Kidney capillary endothelial cell (primary cell): ENCODE measurements at regions not wholly inside any gene's neighbourhood (a gene's known extent, or its start where the extent isn't known, plus 50 kb on each side); places are given as distances from the start of the nearest gene placed in this dataset.
"Not testable (repeated sequence)": the region's sequence is repeated elsewhere in the genome, so short reads cannot be mapped to it uniquely, and the experiment has no call there.

Experiments used
- DNase-seq: peaks from one replicate; pipeline ENCODE4 v3.0.0-alpha.2; 2018; ENCODE audit warnings: low spot score

DNA sequence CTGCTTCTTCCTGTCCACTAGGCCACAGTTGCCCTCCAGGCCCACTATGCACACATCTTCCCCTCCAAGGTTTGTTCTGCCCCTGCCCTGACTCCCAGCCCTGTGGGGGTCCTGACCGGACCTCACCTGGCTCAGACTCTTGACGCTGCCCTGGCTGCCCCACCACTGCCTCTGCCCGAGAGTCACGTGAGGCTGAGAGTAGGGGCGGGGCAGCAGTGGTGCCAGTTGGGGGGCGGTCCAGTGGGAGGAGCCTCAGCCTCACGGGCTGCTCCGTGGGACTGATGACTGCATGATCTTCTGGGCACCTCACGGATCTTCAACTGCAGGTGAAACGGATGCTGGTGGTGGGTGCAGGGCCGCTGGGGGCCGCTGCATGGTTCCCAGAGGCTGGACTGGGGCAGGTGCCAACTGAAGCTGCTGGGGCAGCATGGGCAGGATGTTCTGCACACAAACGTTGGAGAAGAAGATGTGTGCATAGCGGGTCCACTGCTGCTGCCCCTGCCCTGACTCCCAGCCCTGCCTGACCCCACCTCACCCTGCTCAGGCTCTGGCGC is 77.6 kb downstream of the HHIPL2 start:
- DNase-seq, result not testable (repeated sequence)

DNA sequence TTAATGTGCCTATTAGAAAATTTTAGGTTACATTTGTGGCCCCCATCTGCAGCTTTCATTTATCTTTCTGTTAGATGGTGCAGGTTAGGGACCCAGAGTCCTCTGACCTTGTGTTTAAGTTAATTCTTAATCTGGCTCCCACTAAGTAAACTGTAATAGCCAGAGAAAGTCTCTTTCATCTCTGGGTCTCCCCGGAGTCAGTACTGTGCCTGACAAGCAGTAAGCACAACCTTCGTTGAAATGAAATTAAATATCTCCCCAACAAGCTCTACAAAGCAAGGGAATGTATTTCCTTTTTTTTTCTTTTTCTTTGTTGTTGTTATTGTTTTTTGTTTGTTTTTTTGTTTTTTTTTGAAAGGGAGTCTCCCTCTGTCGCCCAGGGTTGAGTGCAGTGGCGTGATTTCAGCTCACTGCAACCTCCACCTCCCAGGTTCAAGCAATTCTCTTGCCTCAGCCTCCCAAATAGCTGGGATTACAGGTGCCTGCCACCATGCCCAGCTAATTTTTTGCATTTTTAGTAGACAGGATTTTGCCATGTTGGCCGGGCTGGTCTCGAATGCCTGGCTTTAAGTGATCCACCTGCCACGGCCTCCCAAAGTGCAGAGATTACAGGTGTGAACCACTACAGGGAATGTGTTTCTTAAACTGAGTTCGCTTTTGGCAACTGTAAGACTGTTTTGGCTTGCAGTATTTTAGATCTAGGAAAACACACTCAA is 81.6 kb downstream of the HHIPL2 start:
- no peak for DNase-seq

DNA sequence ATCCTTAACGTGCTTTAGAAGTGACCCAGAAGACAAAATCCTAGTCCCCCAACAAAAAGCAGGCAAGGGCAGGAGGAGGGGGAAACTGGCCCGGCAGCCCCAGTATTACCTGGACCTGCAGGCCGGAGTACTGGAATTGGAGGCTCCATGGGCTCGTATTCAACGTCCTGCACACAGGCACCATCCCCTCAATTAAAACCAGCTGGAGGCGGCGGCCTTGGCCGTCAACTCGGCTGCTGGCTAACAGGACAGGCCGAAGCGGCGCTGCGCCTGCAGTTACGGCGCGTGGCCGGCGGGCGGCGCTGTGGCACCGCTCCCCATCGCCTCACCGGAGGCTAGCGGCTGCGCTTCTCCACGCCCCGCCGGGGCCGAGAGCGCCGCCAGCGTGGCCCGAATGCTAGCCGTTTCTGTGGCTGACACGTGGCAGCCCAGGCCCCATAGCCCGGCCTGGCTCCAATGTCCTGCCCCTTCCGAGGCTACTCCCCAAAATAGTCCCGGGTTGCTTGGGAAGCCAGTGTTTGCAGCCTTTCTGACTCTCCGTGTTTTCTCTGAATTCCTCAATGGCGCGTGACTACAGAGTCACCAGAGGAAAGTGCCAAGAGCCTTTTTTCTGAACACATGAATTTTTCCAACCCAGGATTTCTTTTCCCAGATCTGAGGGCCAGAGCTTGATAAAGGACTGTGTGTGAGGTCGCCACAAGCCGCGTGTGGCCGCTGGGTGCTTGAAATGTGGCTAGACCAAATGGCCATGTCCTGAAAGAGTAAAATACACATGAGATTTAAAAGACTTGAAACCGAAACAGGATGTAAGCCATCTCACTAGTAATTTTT is 82.5 kb downstream of the HHIPL2 start:
- DNase-seq, result peak; percentile 90

DNA sequence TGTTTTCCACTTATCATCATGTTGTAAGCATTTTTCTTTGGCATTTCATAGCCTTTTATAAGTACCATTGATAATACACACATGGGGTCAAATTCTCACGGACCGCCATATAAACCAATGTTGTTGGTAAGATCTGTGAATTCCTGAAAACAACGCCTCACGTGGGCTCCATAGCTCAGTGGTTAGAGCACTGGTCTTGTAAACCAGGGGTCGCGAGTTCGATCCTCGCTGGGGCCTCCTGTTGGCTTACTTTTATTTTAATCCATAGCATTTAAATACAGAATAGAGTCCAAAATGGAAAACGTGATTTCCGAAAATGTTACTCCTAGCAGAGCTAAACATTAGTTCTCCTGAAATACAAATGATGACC is 83.1 kb downstream of the HHIPL2 start:
- DNase-seq, result peak; percentile 76

DNA sequence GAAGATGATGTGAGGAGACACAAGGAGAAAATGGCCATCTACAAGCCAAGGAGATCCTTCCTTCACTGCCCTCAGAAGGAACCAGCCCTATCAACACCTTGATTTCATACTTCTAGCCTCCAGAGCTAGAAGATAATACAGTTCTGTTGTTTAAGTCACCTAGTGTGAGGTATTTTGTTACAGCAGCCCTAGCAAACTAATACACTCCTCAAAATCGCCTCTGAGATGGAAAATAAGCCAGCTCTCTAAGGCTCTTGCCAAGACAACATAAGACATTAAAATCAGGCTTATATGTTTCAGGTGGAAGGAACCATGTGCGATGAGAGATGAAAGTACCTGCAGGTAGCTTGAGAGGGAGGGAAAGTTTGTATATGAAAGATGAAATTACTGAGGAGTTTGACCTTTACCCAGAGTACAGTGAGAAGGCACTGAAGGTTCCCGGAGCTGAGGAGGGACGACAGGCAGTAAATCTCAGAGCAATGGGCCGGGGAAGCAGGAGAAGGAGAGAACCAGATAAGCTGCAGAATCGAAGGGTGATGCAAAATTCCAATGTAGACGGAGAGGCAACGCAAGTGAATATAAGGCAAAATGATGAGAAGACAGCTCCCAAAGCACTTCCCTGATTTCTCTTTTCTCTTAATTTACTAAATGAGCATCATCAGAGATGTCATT is 84.7 kb downstream of the HHIPL2 start:
- DNase-seq, result no peak

DNA sequence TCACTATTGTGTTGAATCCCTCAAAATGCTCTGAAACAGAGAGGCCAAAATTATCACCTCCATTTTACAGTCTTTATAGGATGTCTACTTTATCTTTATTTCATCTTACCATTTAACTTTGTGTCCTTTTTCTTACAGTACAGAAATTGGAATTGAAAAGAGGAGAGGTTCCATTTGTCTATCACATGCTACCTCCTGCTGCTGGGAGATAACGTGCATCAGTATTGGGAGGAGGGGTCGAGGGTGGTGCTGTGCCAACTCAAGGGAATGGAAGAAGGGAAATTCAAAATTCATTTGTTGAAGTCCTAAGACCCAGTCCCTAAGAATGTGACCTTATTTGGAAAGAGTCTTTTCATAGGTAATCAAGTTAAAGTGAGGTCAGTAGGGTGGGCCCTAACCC is 85.3 kb downstream of the HHIPL2 start:
- no peak for DNase-seq

DNA sequence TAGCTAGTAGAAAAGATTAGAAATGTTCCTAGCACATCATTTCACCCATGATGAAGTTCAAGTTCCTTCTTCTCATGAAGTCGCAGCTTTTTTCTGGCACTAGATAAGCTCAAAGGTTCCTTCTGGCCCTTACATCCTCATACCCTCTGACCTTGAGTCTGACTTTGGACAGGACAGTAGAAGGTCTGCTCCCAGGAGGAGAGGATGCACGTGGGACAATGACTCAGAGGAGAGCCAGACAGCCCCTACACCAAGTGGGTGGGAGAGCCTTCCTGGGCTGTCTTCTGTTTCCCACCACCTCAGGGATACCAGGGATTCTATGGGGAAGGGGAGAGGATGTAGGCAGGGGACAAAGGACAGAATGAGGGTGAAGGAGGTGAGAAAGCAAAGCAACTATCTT is 86.0 kb downstream of the HHIPL2 start:
- no peak for DNase-seq

DNA sequence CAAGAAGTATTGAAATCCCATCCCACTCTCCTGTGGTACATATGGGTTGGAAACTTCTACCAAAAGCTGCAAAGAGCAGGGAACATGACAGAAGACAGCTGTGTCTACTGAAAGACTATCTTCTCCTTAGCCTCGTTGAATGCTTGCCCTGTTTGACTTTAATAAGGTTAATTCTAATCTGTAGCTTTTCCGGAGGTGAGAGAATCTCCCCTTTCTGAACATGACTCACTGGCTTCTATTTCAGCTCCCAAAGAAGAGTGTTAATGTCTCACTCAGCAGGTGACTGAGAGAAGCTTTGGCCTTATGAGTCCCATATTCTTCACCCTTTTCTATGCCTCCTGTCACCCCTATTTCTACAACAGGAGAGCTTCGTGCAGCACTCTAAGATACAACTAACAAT is 88.3 kb downstream of the HHIPL2 start:
- DNase-seq, result no peak

DNA sequence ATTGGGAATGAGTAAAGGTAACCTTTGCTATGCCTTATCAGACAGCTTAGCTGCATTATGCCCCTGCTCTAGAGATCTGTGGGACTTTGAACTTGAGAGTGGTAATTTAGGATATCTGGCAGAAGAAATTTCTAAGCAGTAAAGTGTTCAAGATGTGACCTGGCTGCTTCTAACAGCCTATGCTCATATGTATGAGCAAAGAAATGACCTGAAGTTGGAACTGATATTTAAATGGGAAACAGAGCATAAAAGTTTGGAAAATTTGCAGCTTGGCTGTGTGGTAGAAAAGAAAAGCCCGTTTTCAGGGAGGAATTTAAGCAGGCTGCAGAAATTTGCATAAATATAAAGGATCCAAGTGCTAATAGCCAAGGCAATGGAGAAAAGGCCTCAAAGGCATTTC is 90.4 kb downstream of the HHIPL2 start:
- no peak for DNase-seq

DNA sequence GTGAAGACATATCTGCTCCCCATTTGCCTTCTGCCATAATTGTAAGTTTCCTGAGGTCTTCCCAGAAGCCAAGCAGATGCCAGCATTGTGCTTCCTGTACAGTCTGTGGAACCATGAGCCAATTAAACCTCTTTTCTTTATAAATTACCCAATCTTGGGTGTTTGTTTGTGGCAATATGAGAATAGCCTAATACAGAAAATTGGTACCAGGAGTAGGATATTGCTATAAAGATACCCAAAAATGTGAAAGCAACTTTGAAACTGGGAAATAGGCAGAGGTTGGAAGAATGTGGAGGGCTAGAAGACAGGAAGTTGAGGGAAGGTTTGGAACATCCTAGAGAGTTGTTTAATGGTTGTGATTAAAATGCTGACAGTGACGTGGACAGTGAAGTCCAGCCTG is 90.8 kb downstream of the HHIPL2 start:
- DNase-seq, result no peak

DNA sequence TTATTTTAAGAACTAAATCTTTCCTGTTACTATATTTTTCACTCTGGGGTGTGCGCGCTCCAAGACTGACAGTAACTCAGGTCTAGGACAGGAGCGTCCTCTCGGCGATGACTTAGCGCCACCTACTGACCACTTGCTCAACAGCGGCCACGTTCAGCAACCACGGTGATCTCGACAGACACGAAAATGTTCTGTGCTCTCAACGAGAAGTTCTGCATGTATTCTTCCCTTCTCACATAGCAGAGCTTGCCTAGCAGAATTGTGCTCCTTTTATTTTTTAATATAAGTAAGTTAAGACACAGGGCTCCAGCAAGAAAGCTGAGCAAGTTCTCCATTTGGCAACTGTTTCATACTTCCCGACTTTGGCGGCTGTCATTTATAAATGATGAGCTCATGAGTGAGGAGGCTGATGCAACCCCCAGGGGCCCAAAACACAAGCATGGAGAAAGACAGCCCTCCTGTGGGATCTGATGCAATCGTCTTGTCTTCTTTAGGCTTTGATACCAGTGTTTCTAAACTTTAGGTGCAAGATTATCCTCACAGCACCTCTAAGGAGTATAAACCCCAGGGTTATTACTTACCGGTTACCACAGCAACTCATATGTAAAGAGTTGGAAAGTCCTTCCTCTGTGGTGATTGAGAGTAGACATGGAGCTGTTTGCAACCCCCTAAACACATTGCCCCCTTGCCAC is 92.6 kb downstream of the HHIPL2 start:
- peak; percentile 79 for DNase-seq

DNA sequence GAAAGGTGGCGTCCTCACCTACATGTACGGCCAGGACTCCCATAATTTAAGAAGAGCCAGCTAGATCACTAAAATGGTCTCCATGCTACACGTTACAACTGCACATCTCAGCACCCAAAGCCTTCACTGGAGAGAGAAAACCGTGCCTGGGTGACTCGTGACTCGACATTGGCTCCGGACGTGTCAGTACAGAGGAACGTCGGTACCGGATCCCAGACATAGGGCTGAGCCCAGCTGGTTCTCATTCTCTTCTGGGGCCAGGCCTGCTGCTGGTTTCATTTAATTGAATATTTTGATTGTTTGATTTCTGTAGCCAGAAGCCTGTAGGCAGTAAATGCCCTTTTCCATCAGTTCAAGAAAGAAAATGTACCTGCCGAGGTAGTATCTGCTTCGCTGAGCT is 93.1 kb downstream of the HHIPL2 start:
- DNase-seq, result no peak

DNA sequence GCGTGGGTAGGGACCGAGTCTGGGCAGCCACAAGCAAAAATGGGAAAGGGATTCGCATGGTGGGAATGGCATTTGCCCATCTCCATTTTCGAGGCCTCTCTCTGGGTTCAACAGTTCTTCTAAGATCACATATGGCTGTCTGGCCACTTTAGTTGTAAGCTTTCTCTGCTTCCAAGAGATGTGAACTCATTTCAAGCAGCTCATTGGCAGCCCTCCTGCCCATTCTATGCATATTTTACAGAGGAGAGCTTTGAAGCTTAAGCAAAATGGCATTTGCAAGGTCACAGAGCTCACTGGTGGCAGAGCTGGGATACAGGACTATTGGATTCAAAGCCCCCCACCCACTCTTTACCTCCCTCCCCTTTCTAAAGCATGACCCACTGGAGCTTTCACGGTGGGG is 93.7 kb downstream of the HHIPL2 start:
- DNase-seq, result no peak

DNA sequence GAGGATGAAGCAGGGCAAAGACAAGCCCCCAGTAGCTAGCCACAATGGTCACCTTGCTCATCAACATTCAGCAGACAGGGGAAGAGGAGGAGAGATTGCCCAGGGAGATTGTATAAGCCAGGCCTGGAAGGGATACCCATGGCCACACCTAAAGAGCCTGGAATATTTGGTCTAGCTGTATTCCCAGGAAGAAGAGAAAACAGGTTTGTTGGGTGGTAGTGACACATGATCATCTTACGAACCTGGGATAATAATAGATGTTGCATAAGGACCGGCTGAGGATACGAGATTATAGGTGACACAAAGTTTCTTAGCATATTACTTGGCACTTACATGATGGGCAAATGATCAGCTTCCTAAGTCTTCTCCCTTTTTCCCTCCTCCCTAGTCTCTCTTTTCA is 95.9 kb downstream of the HHIPL2 start:
- no peak for DNase-seq

DNA sequence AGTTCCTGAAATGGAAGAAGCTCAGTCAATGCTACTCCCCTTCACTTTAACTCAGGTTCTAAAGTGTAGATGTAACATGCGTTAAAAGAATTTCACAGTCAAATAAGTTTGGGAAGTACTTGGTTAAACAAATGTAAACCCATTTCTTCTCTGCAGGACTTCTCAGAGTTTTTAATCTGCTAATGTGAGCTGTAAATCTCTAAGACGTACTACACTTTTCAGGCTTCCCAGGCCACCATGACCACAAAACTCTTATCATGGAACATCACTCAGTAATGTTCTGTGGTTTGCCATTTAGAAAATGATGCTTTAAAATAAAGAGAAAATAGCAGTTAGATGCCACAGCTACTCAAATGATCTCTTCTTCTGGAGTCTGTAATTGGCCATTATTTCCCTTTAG is 104.3 kb downstream of the HHIPL2 start:
- no peak for DNase-seq

DNA sequence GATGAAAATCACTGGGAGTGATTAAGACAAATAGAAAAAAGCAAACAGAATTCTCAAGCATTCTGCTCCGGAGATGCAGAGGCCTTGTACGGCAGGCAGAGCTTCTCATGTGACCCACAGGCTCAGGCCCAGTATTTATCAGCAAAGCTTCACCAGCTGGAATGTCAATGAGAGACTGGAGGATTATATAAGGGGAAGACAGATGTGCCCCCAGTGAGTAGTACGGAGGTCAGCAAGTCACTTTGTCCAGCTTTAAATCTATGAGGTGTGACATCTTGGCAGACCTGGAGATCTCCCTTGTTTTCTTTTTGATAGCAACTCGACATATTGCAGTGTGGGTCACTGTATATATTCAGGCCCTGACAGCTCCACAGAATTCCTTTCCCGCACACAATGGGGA is 106.8 kb downstream of the HHIPL2 start:
- DNase-seq, result no peak

DNA sequence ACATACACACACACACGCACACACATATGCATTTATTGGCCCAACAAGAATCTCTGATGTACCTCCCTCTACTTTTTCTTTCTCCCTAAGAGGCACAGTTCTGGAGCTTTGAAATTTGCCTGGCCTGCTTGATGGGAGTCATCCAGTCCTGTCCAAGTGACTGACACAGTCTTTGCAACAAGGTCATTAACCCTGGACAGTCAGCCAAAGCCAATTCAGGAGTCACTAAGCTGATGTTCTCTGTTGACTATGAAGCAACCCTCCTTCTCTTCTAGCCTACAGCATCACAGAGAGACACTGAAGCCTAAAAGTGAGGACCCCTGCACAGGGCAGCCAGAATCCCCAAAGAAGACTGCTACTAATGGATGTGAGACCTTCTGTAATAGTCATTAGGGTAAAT is 123.1 kb downstream of the HHIPL2 start:
- DNase-seq, result no peak

DNA sequence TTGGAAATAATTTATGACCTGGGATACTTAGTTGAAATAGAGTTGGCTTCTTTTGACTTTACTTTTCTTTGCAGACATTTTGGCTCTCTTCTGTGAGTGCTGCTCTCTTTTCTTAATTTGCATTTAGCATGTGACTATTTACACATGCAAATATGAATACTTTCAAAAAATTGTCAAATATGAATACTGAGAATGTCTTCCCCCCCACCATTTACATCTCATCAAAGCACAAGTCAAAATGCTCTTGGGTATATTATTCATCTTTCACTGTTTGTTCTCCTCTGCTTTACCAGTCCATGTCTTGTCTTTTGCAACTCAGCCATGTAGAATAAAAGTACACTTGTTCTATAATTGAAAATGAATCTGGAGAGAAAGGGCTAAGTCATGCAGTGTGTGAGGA is 126.5 kb downstream of the HHIPL2 start:
- no peak for DNase-seq

DNA sequence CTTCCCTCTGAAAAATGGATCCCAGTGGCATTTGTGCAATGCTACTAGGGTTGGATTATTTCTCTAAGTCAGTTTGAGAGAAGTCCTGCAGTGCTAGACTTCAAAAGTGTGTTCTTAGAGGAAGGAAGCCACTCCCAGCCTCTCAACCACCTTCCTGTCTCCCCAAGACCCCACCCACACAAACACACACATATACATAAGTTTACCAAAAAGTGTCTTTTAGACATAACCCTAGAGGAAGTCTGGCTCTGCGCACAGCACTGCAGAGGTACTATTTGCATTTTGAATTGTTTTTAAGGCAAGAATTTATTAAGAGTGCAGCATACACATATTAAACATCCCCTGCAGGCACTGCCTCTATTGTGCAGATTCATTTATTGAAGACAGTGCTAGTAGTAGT is 127.3 kb downstream of the HHIPL2 start:
- DNase-seq, result no peak

DNA sequence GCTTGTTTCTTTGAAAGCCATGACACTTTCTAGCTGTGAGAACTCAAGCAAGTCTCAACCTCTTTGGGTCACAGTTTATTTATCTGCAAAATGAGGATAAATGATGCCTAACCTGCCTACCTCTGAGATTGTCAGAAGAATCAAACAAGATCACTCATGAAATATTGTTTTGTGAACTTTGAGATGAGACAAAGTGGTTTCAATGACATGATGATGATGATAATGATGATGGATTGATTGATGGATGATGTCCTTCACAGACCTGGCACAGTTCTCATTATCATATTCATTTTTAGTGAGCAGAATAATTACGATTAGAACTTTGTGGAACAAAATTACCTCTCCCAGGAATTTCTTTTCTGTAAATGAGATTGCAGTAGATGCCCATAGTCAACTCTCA is 129.2 kb downstream of the HHIPL2 start:
- no peak for DNase-seq

DNA sequence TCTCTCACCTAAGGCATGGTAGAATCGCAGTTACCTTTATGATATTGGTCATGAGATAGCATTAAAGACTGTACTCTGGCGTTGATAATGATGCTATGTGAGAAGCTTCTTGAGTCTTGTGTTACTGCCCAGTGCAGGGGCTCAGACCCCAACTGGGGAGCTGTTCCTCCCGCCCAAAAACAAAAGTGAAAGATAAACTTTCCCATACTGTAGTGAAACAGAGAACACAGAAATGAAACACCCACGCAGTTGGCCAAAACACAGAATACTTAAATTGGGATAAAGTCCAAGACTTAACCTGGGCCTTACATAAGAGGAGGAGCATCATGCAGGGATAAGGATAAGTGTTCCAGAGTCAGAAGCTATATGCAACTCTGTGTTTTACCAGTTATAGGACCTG is 130.6 kb downstream of the HHIPL2 start:
- no peak for DNase-seq
